Mononuclear cell (primary cell): ENCODE measurements at regions not wholly inside any gene's neighbourhood (a gene's known extent, or its start where the extent isn't known, plus 50 kb on each side); places are given as distances from the start of the nearest gene placed in this dataset.

Source experiments
- H3K27me3 ChIP-seq: 2 replicates; pipeline ENCODE4 v1.6.0; 2011; ENCODE audit warnings: low read length, control low read depth; ENCODE audit not compliant: insufficient read depth
- H3K4me1 ChIP-seq: 2 replicates; pipeline ENCODE4 v1.5.1; 2011; ENCODE audit warnings: mild to moderate bottlenecking, low read length, control low read depth; ENCODE audit not compliant: insufficient read depth
- H3K4me3 ChIP-seq: 2 replicates; pipeline ENCODE4 v1.5.1; 2011; ENCODE audit warnings: mild to moderate bottlenecking, low read length, moderate library complexity
- H3K9me3 ChIP-seq: 2 replicates; pipeline ENCODE4 v1.5.1; 2011; ENCODE audit warnings: low read depth, mild to moderate bottlenecking, control low read depth, low read length

GRCh38 chr13:104764600-104764999, 1698.4 kb upstream of the SLC10A2 start:
- Histone ChIP-seq H3K9me3 (no peaks in the 10 kb centered on the region), H3K4me1 (no peaks in the 10 kb centered on the region), H3K4me3 (no peak overlapping the region), H3K27me3 (no peaks in the 10 kb centered on the region)

- Histone ChIP-seq H3K27me3 (no peaks in the 10 kb centered on the region), H3K9me3 (no peaks in the 10 kb centered on the region), H3K4me1 (no peaks in the 10 kb centered on the region), H3K4me3 (no peak overlapping the region)
Observed at GRCh38 chr13:104759069-104759468, 1692.9 kb upstream of the SLC10A2 start.

GRCh38 chr13:104757712-104758111, 1691.5 kb upstream of the SLC10A2 start:
- Histone ChIP-seq H3K9me3 (no peaks in the 10 kb centered on the region), H3K4me1 (no peaks in the 10 kb centered on the region), H3K27me3 (no peaks in the 10 kb centered on the region), H3K4me3 (no peak overlapping the region)

- Histone ChIP-seq H3K4me3 (no peak overlapping the region), H3K9me3 (no peaks in the 10 kb centered on the region), H3K4me1 (no peaks in the 10 kb centered on the region), H3K27me3 (no peaks in the 10 kb centered on the region)
Observed at GRCh38 chr13:104750377-104750776, 1684.2 kb upstream of the SLC10A2 start.

GRCh38 chr13:104740641-104741222, 1674.5 kb upstream of the SLC10A2 start:
- Histone ChIP-seq H3K4me1 (no peaks in the 10 kb centered on the region), H3K27me3 (no peaks in the 10 kb centered on the region), H3K4me3 (no peak overlapping the region), H3K9me3 (no peaks in the 10 kb centered on the region)

- no peak overlapping the region for H3K4me3 ChIP-seq
- no peaks in the 10 kb centered on the region for H3K4me1 ChIP-seq
- no peaks in the 10 kb centered on the region for H3K9me3 ChIP-seq
- no peaks in the 10 kb centered on the region for H3K27me3 ChIP-seq
Observed at GRCh38 chr13:104737713-104738112, 1671.5 kb upstream of the SLC10A2 start.

GRCh38 chr13:104733427-104733826, 1667.2 kb upstream of the SLC10A2 start:
- H3K4me1 ChIP-seq: no peaks in the 10 kb centered on the region
- no peak overlapping the region for H3K4me3 ChIP-seq
- no peaks in the 10 kb centered on the region for H3K9me3 ChIP-seq
- no peaks in the 10 kb centered on the region for H3K27me3 ChIP-seq

- no peaks in the 10 kb centered on the region for H3K4me1 ChIP-seq
- no peaks in the 10 kb centered on the region for H3K9me3 ChIP-seq
- no peaks in the 10 kb centered on the region for H3K27me3 ChIP-seq
- no peak overlapping the region for H3K4me3 ChIP-seq
Observed at GRCh38 chr13:104715111-104715510, 1648.9 kb upstream of the SLC10A2 start.

GRCh38 chr13:104705031-104705750, 1639.0 kb upstream of the SLC10A2 start:
- no peaks in the 10 kb centered on the region for H3K4me1 ChIP-seq
- no peaks in the 10 kb centered on the region for H3K9me3 ChIP-seq
- no peaks in the 10 kb centered on the region for H3K27me3 ChIP-seq
- no peak overlapping the region for H3K4me3 ChIP-seq

- Histone ChIP-seq H3K27me3 (no peaks in the 10 kb centered on the region), H3K4me1 (no peaks in the 10 kb centered on the region), H3K4me3 (no peak overlapping the region), H3K9me3 (no peaks in the 10 kb centered on the region)
Observed at GRCh38 chr13:104701591-104701990, 1635.4 kb upstream of the SLC10A2 start.

GRCh38 chr13:104694397-104694796, 1628.2 kb upstream of the SLC10A2 start:
- Histone ChIP-seq H3K4me1 (no peaks in the 10 kb centered on the region), H3K9me3 (no peaks in the 10 kb centered on the region), H3K27me3 (no peaks in the 10 kb centered on the region), H3K4me3 (no peak overlapping the region)

- Histone ChIP-seq H3K4me3 (no peak overlapping the region), H3K4me1 (no peaks in the 10 kb centered on the region), H3K9me3 (no peaks in the 10 kb centered on the region), H3K27me3 (no peaks in the 10 kb centered on the region)
Observed at GRCh38 chr13:104693126-104693525, 1626.9 kb upstream of the SLC10A2 start.

- Histone ChIP-seq H3K27me3 (no peaks in the 10 kb centered on the region), H3K9me3 (no peaks in the 10 kb centered on the region), H3K4me3 (no peak overlapping the region), H3K4me1 (no peaks in the 10 kb centered on the region)
Observed at GRCh38 chr13:104691767-104692467, 1625.7 kb upstream of the SLC10A2 start.

- Histone ChIP-seq H3K9me3 (no peaks in the 10 kb centered on the region), H3K4me3 (no peak overlapping the region), H3K27me3 (no peaks in the 10 kb centered on the region), H3K4me1 (no peaks in the 10 kb centered on the region)
Observed at GRCh38 chr13:104686484-104686883, 1620.3 kb upstream of the SLC10A2 start.

GRCh38 chr13:104683789-104684188, 1617.6 kb upstream of the SLC10A2 start:
- no peaks in the 10 kb centered on the region for H3K27me3 ChIP-seq
- no peaks in the 10 kb centered on the region for H3K9me3 ChIP-seq

More at GRCh38 chr13:104683789-104684188, 1617.6 kb upstream of the SLC10A2 start:
- no peak overlapping the region for H3K4me3 ChIP-seq
- no peaks in the 10 kb centered on the region for H3K4me1 ChIP-seq
